ENCODE measurements at regions not wholly inside any gene's neighbourhood (a gene's known extent, or its start where the extent isn't known, plus 50 kb on each side); places are given as distances from the start of the nearest gene placed in this dataset.
A peak's percentile ranks its signal among the peaks of the same experiment; 100 is the strongest.

DNA sequence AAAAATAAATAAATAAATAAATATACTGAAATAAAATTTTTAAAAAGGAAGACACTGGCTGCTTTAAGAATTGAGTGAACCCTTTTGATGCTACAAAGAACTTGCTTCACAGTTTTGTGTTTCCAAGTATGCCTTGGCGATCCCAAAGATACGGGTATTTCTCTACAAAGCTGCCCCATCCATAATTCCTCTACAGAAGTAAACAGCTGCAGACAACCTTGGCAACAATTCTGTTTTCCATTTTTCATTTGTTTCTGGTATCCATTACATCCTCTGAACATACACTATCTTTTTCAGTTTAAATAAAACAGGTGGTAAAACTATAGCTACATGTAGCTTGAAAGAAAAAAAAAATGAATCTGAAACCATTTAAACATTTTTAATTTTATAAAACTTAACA, 552.8 kb upstream of the KLHL29 start:
- Histone ChIP-seq H3K27me3 (no peaks in the 10 kb centered on the region), H3K4me3 (no peak overlapping the region), H3K9me3 (peaks cover 0 to 4% of the 10 kb centered on the region in 2 donors), H3K36me3 (no peaks in the 10 kb centered on the region), H3K4me1 (no peaks in the 10 kb centered on the region), H3K27ac (no peak overlapping the region)
- TF ChIP-seq, protein P1, sequence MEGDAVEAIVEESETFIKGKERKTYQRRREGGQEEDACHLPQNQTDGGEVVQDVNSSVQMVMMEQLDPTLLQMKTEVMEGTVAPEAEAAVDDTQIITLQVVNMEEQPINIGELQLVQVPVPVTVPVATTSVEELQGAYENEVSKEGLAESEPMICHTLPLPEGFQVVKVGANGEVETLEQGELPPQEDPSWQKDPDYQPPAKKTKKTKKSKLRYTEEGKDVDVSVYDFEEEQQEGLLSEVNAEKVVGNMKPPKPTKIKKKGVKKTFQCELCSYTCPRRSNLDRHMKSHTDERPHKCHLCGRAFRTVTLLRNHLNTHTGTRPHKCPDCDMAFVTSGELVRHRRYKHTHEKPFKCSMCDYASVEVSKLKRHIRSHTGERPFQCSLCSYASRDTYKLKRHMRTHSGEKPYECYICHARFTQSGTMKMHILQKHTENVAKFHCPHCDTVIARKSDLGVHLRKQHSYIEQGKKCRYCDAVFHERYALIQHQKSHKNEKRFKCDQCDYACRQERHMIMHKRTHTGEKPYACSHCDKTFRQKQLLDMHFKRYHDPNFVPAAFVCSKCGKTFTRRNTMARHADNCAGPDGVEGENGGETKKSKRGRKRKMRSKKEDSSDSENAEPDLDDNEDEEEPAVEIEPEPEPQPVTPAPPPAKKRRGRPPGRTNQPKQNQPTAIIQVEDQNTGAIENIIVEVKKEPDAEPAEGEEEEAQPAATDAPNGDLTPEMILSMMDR (IDR thresholded peaks at IDR 0.05) = no peak
- DNase-seq (no peak), ATAC-seq (no peak)
- intact Hi-C loops (cut with DNase I) = no loop called here

DNA sequence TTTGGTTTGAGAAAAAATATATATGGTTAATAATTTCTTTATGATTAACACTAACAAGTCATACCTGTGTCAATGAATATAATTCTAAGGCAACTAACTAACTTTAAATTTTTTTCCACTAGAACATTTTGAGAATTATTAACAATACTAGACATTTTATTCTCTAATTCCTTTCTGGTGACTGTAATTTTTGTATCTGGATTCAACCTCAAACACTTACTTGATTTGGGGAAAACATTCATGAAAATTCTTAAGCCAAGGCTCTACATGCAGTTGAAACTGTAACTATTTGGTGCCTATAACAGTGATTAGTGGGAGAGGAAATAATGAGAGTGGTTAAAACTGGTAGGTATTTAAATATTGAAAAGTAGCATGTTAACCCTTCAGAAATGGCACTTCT, 546.5 kb upstream of the KLHL29 start:
- Histone ChIP-seq H3K36me3 (no peaks in the 10 kb centered on the region), H3K9me3 (no peaks in the 10 kb centered on the region), H3K27me3 (no peaks in the 10 kb centered on the region), H3K4me3 (no peak overlapping the region), H3K4me1 (no peaks in the 10 kb centered on the region), H3K27ac (no peak overlapping the region)
- intact Hi-C loops (cut with DNase I) = no loop called here
- DNase-seq (no peak), ATAC-seq (no peak)
- TF ChIP-seq, protein P1 (IDR thresholded peaks at IDR 0.05) = no peak

DNA sequence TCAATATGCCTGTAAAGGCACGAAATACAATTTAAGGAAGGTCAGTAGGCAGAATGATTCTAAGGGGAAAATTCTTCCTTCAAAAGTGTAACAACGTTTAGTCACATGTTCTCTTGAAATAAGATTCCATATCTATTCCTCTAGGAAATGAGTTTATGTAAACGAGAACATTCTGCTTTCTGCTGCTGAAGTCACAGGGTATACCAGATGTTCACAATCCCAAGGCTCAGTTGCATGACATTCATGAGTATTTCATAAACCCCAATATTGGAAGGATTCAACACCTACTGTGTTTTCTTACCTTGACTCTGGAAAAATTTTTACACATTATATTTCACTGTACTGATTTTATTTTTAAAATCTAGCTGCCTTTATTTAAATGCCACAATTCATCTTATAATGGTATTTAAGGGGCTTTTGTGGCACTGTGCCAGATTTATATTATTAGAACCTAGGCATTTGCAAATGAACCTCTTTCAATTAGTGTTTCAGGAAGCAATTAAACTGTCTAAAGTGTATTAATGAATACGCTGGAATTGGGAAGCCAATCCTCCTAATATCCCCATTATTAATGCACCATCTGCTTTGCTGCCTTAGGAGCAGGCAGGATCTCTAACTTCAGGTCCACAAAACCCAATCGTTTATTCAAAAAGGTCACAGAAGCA, 542.6 kb upstream of the KLHL29 start:
- DNase-seq = no peak
- no peaks in the 10 kb centered on the region for H3K4me1 ChIP-seq
- no peaks in the 10 kb centered on the region for H3K9me3 ChIP-seq
- no peaks in the 10 kb centered on the region for H3K27me3 ChIP-seq
- TF ChIP-seq, protein P1 (IDR thresholded peaks at IDR 0.05) = no peak
- no peak overlapping the region for H3K4me3 ChIP-seq
- intact Hi-C loops (cut with DNase I) = no loop called here
- H3K36me3 ChIP-seq = no peaks in the 10 kb centered on the region
- no peak for ATAC-seq
- no peak overlapping the region for H3K27ac ChIP-seq

DNA sequence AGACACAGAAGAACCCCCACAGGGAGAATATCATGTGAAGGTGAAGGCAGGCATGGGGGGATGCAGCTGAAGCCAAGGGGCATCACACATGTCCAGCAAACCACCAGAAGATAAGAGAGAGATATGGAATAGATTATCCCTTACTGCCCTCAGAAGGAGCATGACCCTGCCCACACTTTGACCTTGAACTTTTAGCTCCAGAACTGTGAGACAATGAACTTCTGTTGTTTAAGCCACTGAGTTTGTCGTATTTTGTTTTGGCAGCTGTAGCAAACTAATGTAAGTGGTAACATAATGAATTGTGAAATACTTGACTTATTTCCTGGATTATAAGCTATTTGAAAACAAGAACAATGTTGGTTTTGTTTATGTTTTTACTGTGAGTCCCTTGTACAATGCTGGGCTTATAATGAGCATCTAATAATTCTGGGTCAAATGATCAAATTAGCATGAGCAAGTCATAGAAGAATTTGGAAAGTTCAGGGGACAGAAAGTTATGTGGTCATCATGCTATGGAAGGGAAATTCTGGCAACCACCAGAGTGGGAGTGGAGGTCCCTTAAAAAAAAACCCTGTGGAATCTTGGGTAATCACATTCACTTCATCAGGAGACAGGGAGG, 541.0 kb upstream of the KLHL29 start:
- intact Hi-C loops (cut with DNase I) = no loop called here
- ATAC-seq = no peak
- H3K27ac ChIP-seq = no peak overlapping the region
- TF ChIP-seq, protein P1 (IDR thresholded peaks at IDR 0.05) = no peak
- H3K4me3 ChIP-seq = no peak overlapping the region
- H3K4me1 ChIP-seq = no peaks in the 10 kb centered on the region
- H3K9me3 ChIP-seq = no peaks in the 10 kb centered on the region
- peak in 2 of 4 donors; percentile 7 to 18 for DNase-seq
- no peaks in the 10 kb centered on the region for H3K27me3 ChIP-seq
- no peaks in the 10 kb centered on the region for H3K36me3 ChIP-seq

DNA sequence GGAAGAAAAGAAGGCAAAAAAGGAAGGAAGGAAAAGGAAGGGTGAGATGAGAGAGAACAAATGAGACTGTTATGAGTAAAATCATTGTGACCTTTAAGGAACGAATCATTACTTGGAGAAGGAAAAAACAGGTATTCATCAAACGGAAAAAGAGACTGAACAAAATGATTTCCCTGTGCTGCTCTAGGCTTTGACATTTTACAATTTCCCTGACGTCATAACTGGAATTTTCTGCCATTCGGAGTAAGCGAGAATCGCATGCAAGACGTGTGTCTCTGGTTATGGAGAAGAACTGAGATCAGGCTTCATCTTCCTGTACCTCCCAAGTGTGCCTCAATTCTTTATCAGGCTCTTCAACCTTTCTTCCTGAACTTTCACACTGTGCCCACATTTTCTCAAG, 534.7 kb upstream of the KLHL29 start:
- intact Hi-C loops (cut with DNase I) = no loop called here
- Histone ChIP-seq H3K36me3 (no peaks in the 10 kb centered on the region), H3K27me3 (no peaks in the 10 kb centered on the region), H3K9me3 (no peaks in the 10 kb centered on the region), H3K4me3 (no peak overlapping the region), H3K4me1 (no peaks in the 10 kb centered on the region), H3K27ac (no peak overlapping the region)
- ATAC-seq (no peak), DNase-seq (no peak)
- TF ChIP-seq, protein P1 (IDR thresholded peaks at IDR 0.05) = no peak
